IMR-90 (cell line): ENCODE measurements at regions not wholly inside any gene's neighbourhood (a gene's known extent, or its start where the extent isn't known, plus 50 kb on each side); places are given as distances from the start of the nearest gene placed in this dataset.

Experiments
- ATAC-seq: fragments of 200-7000 bp; cut with Tn5 transposase; 2 replicates; pipeline ENCODE4 v1.9.1; 2020; ENCODE audit warnings: low read depth, mild to moderate bottlenecking, moderate library complexity
- BruUV-seq: library from RNA; stranded (reverse); fragments of 400-500 nt; replicated peaks from 2 replicates; lab custom pipeline; 2021; lab: Mats Ljungman, UMichigan
- CTCF ChIA-PET: fragments of 300-600 bp; formaldehyde crosslinking; extraction: SDS; loops from one replicate; lab custom pipeline; 2021; ENCODE audit warnings: antibody characterized with exemption; lab: Yijun Ruan, JAX
- POLR2A ChIA-PET: fragments of 300-600 bp; sonication (Branson Sonifier 250); formaldehyde crosslinking; loops from one replicate; lab custom pipeline; 2022; ENCODE audit warnings: antibody characterized with exemption; ENCODE audit not compliant: unreplicated experiment; lab: Charles Lee
- DNase-seq: peaks from one replicate; pipeline ENCODE4 v3.0.0; 2013
- H2AFZ ChIP-seq: replicated peaks from 2 replicates; pipeline ENCODE3; 2013; ENCODE audit warnings: low read length, mild to moderate bottlenecking; ENCODE audit not compliant: poor library complexity
- H2AK5ac ChIP-seq: 2 replicates; pipeline ENCODE4 v1.6.1; 2013; ENCODE audit warnings: low read depth, low read length, inconsistent platforms
- H2AK9ac ChIP-seq: replicated peaks from 2 replicates; pipeline ENCODE3; 2013; ENCODE audit warnings: mild to moderate bottlenecking, low read depth, low read length, moderate library complexity; ENCODE audit not compliant: poor library complexity
- H2BK120ac ChIP-seq: 2 replicates; pipeline ENCODE4 v1.6.1; 2013; ENCODE audit warnings: low read depth, low read length, inconsistent platforms
- H2BK15ac ChIP-seq: 3 replicates; pipeline ENCODE4 v1.6.1; 2013; ENCODE audit warnings: low read depth, low read length, inconsistent platforms
- H2BK20ac ChIP-seq: 2 replicates; pipeline ENCODE4 v1.6.1; 2013; ENCODE audit warnings: low read depth, mild to moderate bottlenecking, inconsistent platforms, low read length, moderate library complexity
- H2BK5ac ChIP-seq: 2 replicates; pipeline ENCODE4 v1.6.1; 2013; ENCODE audit warnings: mild to moderate bottlenecking, low read depth, low read length, inconsistent platforms; ENCODE audit not compliant: poor library complexity, severe bottlenecking
- H3K14ac ChIP-seq: replicated peaks from 2 replicates; pipeline ENCODE4 v1.6.1; 2013; ENCODE audit warnings: low read depth, low read length, inconsistent platforms
- H3K18ac ChIP-seq: 2 replicates; pipeline ENCODE4 v1.6.1; 2013; ENCODE audit warnings: low read depth, low read length, control low read depth
- H3K23ac ChIP-seq: 2 replicates; pipeline ENCODE4 v1.6.1; 2013; ENCODE audit warnings: low read depth, low read length, inconsistent platforms
- H3K27ac ChIP-seq: 2 replicates; pipeline ENCODE4 v1.5.1; 2013; ENCODE audit warnings: mild to moderate bottlenecking, control low read depth, low read length; ENCODE audit not compliant: insufficient read depth
- H3K27me3 ChIP-seq: 2 replicates; pipeline ENCODE4 v1.6.1; 2013; ENCODE audit warnings: low read length; ENCODE audit not compliant: control insufficient read depth, insufficient read depth
- H3K36me3 ChIP-seq: 2 replicates; pipeline ENCODE4 v1.6.1; 2013; ENCODE audit warnings: low read length, mixed read lengths; ENCODE audit not compliant: control insufficient read depth, insufficient read depth
- H3K4ac ChIP-seq: 2 replicates; pipeline ENCODE4 v1.6.1; 2013; ENCODE audit warnings: low read depth, low read length, inconsistent platforms
- H3K4me1 ChIP-seq: 2 replicates; pipeline ENCODE4 v1.6.1; 2013; ENCODE audit warnings: low read length, mixed read lengths; ENCODE audit not compliant: control insufficient read depth, insufficient read depth
- H3K4me2 ChIP-seq: 2 replicates; pipeline ENCODE4 v1.6.1; 2013; ENCODE audit warnings: low read depth, mild to moderate bottlenecking, control low read depth, low read length, moderate library complexity
- H3K4me3 ChIP-seq: 2 replicates; pipeline ENCODE4 v1.5.1; 2013; ENCODE audit warnings: low read depth, mild to moderate bottlenecking, control low read depth, low read length, moderate library complexity; ENCODE audit not compliant: insufficient read depth
- H3K56ac ChIP-seq: 2 replicates; pipeline ENCODE4 v1.6.1; 2013; ENCODE audit warnings: low read length, inconsistent platforms; ENCODE audit not compliant: insufficient read depth; ENCODE audit errors: extremely low read depth
- H3K79me1 ChIP-seq, 2 experiments: 2 replicates each; pipeline ENCODE4 v1.6.1; 2013; ENCODE audit warnings: low read length in 2 of 2, inconsistent platforms in 1 of 2, low read depth in 1 of 2
- H3K9ac ChIP-seq: 2 replicates; pipeline ENCODE4 v1.6.1; 2013; ENCODE audit warnings: low read depth, low read length, control low read depth
- H3K9me1 ChIP-seq: 2 replicates; pipeline ENCODE4 v1.6.1; 2013; ENCODE audit warnings: low read length, inconsistent platforms; ENCODE audit not compliant: insufficient read depth
- H3K9me3 ChIP-seq: 2 replicates; pipeline ENCODE4 v1.6.1; 2013; ENCODE audit warnings: low read length; ENCODE audit not compliant: control insufficient read depth, insufficient read depth
- H4K20me1 ChIP-seq: 2 replicates; pipeline ENCODE4 v1.6.1; 2013; ENCODE audit warnings: low read length, inconsistent platforms; ENCODE audit not compliant: insufficient read depth
- H4K5ac ChIP-seq: 2 replicates; pipeline ENCODE4 v1.6.1; 2013; ENCODE audit warnings: mild to moderate bottlenecking, low read depth, low read length, control low read depth
- H4K8ac ChIP-seq, 2 experiments: 2 replicates each; pipeline ENCODE4 v1.6.1; 2013; ENCODE audit warnings: low read depth in 2 of 2, low read length in 2 of 2, control low read depth in 1 of 2, inconsistent platforms in 1 of 2
- H4K91ac ChIP-seq: 2 replicates; pipeline ENCODE4 v1.6.1; 2013; ENCODE audit warnings: low read depth, low read length, inconsistent platforms; ENCODE audit not compliant: insufficient read depth
- BHLHE40 ChIP-seq: fragments of 150-350 bp; IDR thresholded peaks from 2 replicates; pipeline ENCODE4 v1.6.1; 2016; ENCODE audit warnings: mild to moderate bottlenecking, low read depth, low read length
- CHD1 ChIP-seq: IDR thresholded peaks from 2 replicates; pipeline ENCODE4 v1.6.1; 2012; ENCODE audit warnings: low read depth, low read length, improper control_type of control experiment
- ELK1 ChIP-seq: fragments of 150-350 bp; IDR thresholded peaks from 2 replicates; pipeline ENCODE4 v1.6.1; 2016; ENCODE audit warnings: low read depth, mild to moderate bottlenecking, low read length, moderate library complexity, borderline replicate concordance
- FOS ChIP-seq: fragments of 150-350 bp; IDR thresholded peaks from 2 replicates; pipeline ENCODE4 v1.6.1; 2016; ENCODE audit warnings: low read depth, low read length
- MAFK ChIP-seq: IDR thresholded peaks from 2 replicates; pipeline ENCODE4 v1.6.1; 2012; ENCODE audit warnings: low read depth, low read length, improper control_type of control experiment
- USF2 ChIP-seq: fragments of 150-350 bp; IDR thresholded peaks from 2 replicates; pipeline ENCODE4 v1.6.1; 2017; ENCODE audit warnings: mild to moderate bottlenecking, antibody characterized with exemption, low read length, low read depth
- dilution Hi-C: fragments of 300-500 bp; cut with HindIII; formaldehyde crosslinking; loops from one replicate; pipeline ENCODE4 v1.14.3; 2018; ENCODE audit warnings: low sequenced_read_pairs; ENCODE audit not compliant: unreplicated experiment
- in situ Hi-C: fragments of 300-500 bp; cut with MboI; formaldehyde crosslinking; loops from 3 replicates; pipeline ENCODE4 v1.14.3; 2019; ENCODE audit warnings: low sequenced_read_pairs, inconsistent platforms, mixed read lengths
- intact Hi-C: fragments of 100-400 bp; cut with micrococcal nuclease; formaldehyde crosslinking; loops from 2 replicates; pipeline ENCODE4 v1.10.0; 2022
- TF ChIP-seq, protein P1 (sequence below): conservative IDR thresholded peaks from 2 replicates; pipeline ENCODE4 v1.5.1; 2012; ENCODE audit warnings: mild to moderate bottlenecking, low read depth, low read length, improper control_type of control experiment

DNA sequence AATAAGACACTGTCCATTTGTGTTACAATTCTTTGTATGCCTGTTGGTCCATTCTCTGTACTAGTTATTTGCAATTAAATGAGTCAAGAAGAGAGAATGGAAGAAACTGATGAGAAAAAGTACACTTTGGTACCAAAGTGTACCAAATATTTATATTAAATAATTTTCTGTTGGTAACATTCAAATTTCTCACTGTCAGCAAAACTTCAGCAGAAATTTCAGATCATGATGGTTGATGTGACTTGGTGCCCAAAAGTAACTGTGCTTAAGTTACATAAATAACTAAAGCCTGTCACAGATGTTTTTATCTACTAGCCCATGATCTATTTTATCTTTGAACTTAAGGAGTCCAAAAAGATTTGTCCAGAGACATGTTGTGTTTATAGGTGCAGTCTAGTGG, 274.4 kb upstream of the CXADR start:
- Histone ChIP-seq H3K27ac (no peak overlapping the region), H3K56ac (no peak overlapping the region), H4K8ac (no peak overlapping the region), H3K4ac (no peak overlapping the region), H2BK5ac (no peak overlapping the region), H3K4me2 (no peak overlapping the region), H3K9me3 (peaks cover 5% of the 10 kb centered on the region; the same call in 1 of the 2 replicates), H2BK15ac (no peak overlapping the region), H3K9me1 (no peaks in the 10 kb centered on the region), H3K9ac (no peak overlapping the region), H4K91ac (no peak overlapping the region), H3K4me1 (no peaks in the 10 kb centered on the region), H3K23ac (no peak overlapping the region), H3K27me3 (no peaks in the 10 kb centered on the region), H3K4me3 (no peak overlapping the region), H3K36me3 (no peaks in the 10 kb centered on the region), H4K20me1 (no peaks in the 10 kb centered on the region), H4K5ac (no peak overlapping the region), H3K14ac (no peak overlapping the region), H2BK120ac (no peak overlapping the region), H2AFZ (no peak overlapping the region), H3K79me1 (no peaks in the 10 kb centered on the region), H2BK20ac (no peak overlapping the region), H2AK5ac (no peak overlapping the region), H2AK9ac (no peak overlapping the region), H3K18ac (no peak overlapping the region)
- TF ChIP-seq ELK1 (no peak), FOS (no peak), CHD1 (no peak), BHLHE40 (no peak), MAFK (peak; percentile 63; the same call in 1 of the 2 replicates), USF2 (no peak)
- TF ChIP-seq, protein P1, sequence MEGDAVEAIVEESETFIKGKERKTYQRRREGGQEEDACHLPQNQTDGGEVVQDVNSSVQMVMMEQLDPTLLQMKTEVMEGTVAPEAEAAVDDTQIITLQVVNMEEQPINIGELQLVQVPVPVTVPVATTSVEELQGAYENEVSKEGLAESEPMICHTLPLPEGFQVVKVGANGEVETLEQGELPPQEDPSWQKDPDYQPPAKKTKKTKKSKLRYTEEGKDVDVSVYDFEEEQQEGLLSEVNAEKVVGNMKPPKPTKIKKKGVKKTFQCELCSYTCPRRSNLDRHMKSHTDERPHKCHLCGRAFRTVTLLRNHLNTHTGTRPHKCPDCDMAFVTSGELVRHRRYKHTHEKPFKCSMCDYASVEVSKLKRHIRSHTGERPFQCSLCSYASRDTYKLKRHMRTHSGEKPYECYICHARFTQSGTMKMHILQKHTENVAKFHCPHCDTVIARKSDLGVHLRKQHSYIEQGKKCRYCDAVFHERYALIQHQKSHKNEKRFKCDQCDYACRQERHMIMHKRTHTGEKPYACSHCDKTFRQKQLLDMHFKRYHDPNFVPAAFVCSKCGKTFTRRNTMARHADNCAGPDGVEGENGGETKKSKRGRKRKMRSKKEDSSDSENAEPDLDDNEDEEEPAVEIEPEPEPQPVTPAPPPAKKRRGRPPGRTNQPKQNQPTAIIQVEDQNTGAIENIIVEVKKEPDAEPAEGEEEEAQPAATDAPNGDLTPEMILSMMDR = no peak
- no peak for DNase-seq
- ChIA-PET CTCF (no interaction called here), POLR2A (no interaction called here)
- intact Hi-C loops (no loop called here), dilution Hi-C loops (no loop called here), in situ Hi-C loops (no loop called here)
- no peak for ATAC-seq
- BruUV-seq = no TSS peak
